HepG2 (cell line): ENCODE measurements at regions not wholly inside any gene's neighbourhood (a gene's known extent, or its start where the extent isn't known, plus 50 kb on each side); places are given as distances from the start of the nearest gene placed in this dataset.

Experiments used
- ARNT2 ChIP-seq: sonication (generic); formaldehyde crosslinking; IDR thresholded peaks from 2 replicates; pipeline ENCODE4 v1.8.0; 2022; ENCODE audit warnings: mild to moderate bottlenecking, low read depth, missing genetic modification reagents, moderate library complexity
- CTCF ChIP-seq: sonication (generic); formaldehyde crosslinking; IDR thresholded peaks from 2 replicates; pipeline ENCODE4 v1.5.0; 2020; ENCODE audit warnings: mild to moderate bottlenecking, missing genetic modification reagents, moderate library complexity
- EED ChIP-seq: sonication (generic); formaldehyde crosslinking; IDR thresholded peaks from 2 replicates; pipeline ENCODE4 v1.5.0; 2020; ENCODE audit warnings: mild to moderate bottlenecking, missing genetic modification reagents
- FOXA3 ChIP-seq: IDR thresholded peaks from 2 replicates; pipeline ENCODE4 v1.6.1; 2016; ENCODE audit warnings: missing genetic modification reagents, missing compliant biosample characterization
- HMGXB4 ChIP-seq, 2 experiments: sonication (generic) in 1 of 2; formaldehyde crosslinking in 1 of 2; IDR thresholded peaks; 2 replicates each; pipeline versions ENCODE4 v1.4.0 to v1.6.1; 2018 to 2020; ENCODE audit warnings: missing genetic modification reagents in 2 of 2, borderline replicate concordance in 1 of 2, low read depth in 1 of 2, mild to moderate bottlenecking in 1 of 2, missing biosample characterization in 1 of 2
- HNRNPH1 ChIP-seq: fragments of 200-400 bp; formaldehyde crosslinking; optimal IDR thresholded peaks from 2 replicates; pipeline ENCODE3; 2017; ENCODE audit warnings: mild to moderate bottlenecking, low read depth, low read length
- KLF16 ChIP-seq, 2 experiments: sonication (generic) in 1 of 2; formaldehyde crosslinking in 1 of 2; IDR thresholded peaks; 2 replicates each; pipeline versions ENCODE4 v1.6.1 to v1.8.0; 2016 to 2023; ENCODE audit warnings: missing genetic modification reagents in 2 of 2, missing compliant biosample characterization in 1 of 2
- RXRB ChIP-seq: IDR thresholded peaks from 2 replicates; pipeline ENCODE4 v1.6.1; 2016; ENCODE audit warnings: borderline replicate concordance, missing genetic modification reagents, missing compliant biosample characterization
- SMARCE1 ChIP-seq: fragments of 450-650 bp; IDR thresholded peaks from 2 replicates; pipeline ENCODE4 v1.6.1; 2017; ENCODE audit warnings: borderline replicate concordance
- SOX13 ChIP-seq, 3 experiments: fragments of 450-650 bp in 1 of 3; sonication (generic) in 1 of 3; formaldehyde crosslinking in 1 of 3; IDR thresholded peaks in 2 of 3; conservative IDR thresholded peaks in 1 of 3; 2 replicates each; pipeline versions ENCODE4 v1.5.0 to v1.6.1; 2016 to 2020; ENCODE audit warnings: antibody characterized with exemption in 1 of 3, mild to moderate bottlenecking in 1 of 3, missing compliant biosample characterization in 1 of 3, missing genetic modification reagents in 1 of 3, moderate library complexity in 1 of 3
- STAG1 ChIP-seq: sonication (generic); formaldehyde crosslinking; IDR thresholded peaks from 2 replicates; pipeline ENCODE4 v1.4.0; 2020; ENCODE audit warnings: missing genetic modification reagents
- UBTF ChIP-seq: sonication (generic); formaldehyde crosslinking; IDR thresholded peaks from 2 replicates; pipeline ENCODE4 v1.4.0; 2020; ENCODE audit warnings: mild to moderate bottlenecking, missing genetic modification reagents
- ZBTB14 ChIP-seq: sonication (generic); formaldehyde crosslinking; IDR thresholded peaks from 2 replicates; pipeline ENCODE4 v1.4.0; 2020; ENCODE audit warnings: missing genetic modification reagents
- ZBTB25 ChIP-seq: IDR thresholded peaks from 2 replicates; pipeline ENCODE4 v1.6.1; 2018; ENCODE audit warnings: missing genetic modification reagents
- ZNF503 ChIP-seq: sonication (generic); formaldehyde crosslinking; IDR thresholded peaks from 2 replicates; pipeline ENCODE4 v1.4.0; 2020; ENCODE audit warnings: missing genetic modification reagents
- ZNF614 ChIP-seq: IDR thresholded peaks from 2 replicates; pipeline ENCODE4 v1.6.1; 2018; ENCODE audit warnings: missing biosample characterization, missing genetic modification reagents, inconsistent platforms, borderline replicate concordance
- ZSCAN21 ChIP-seq: sonication (generic); formaldehyde crosslinking; IDR thresholded peaks from 2 replicates; pipeline ENCODE4 v1.8.0; 2022; ENCODE audit warnings: mild to moderate bottlenecking, missing genetic modification reagents, moderate library complexity, borderline replicate concordance

- TF ChIP-seq HMGXB4 (CRISPR knock-in tag; IDR thresholded peaks at IDR 0.05; ENCODE audit: borderline replicate concordance in 1 of 2, low read depth in 1 of 2), result peak in 1 of 2 experiments; percentile 73; a peak in 1 of 4 replicates
- TF ChIP-seq KLF16 (CRISPR knock-in tag; IDR thresholded peaks at IDR 0.05), result peak in 1 of 2 experiments; percentile 41; a peak in 1 of 4 replicates
- TF ChIP-seq SOX13 (IDR thresholded peaks at IDR 0.05), result no peak
- peak in 1 of 2 experiments; percentile 21; a peak in 1 of 4 replicates for TF ChIP-seq SOX13 (CRISPR knock-in tag; conservative IDR thresholded peaks at IDR 0.05 in 1 of 2, IDR thresholded peaks at IDR 0.05 in 1 of 2)
- TF ChIP-seq UBTF (CRISPR knock-in tag), result 0 out of 2 replicates have a peak, but pooled peaks have one; percentile 12
- TF ChIP-seq ZBTB14, result no peak
- TF ChIP-seq EED, result no peak
- 0 out of 2 replicates have a peak, but pooled peaks have one; percentile 28 for TF ChIP-seq RXRB (CRISPR knock-in tag)
- TF ChIP-seq FOXA3, result 0 out of 2 replicates have a peak, but pooled peaks have one; percentile 21
- TF ChIP-seq ZBTB25 (CRISPR knock-in tag), result peak; percentile 46; the same call in 1 of the 2 replicates
- no peak for TF ChIP-seq SMARCE1
- TF ChIP-seq ZSCAN21 (CRISPR knock-in tag), result no peak
- TF ChIP-seq ZNF614 (CRISPR knock-in tag), result peak; percentile 47; the same call in 1 of the 2 replicates
- no peak for TF ChIP-seq ZNF503
- peak; percentile 84 for TF ChIP-seq STAG1 (CRISPR knock-in tag)
- TF ChIP-seq HNRNPH1, result no peak
- TF ChIP-seq CTCF, result peak; percentile 88
- TF ChIP-seq ARNT2, result 0 out of 2 replicates have a peak, but pooled peaks have one; percentile 30
Measured at GRCh38 chr5:34486160-34486848, 169.8 kb upstream of the RAI14 start (continued).
